Astrocyte (in vitro differentiated cells and primary cell): ENCODE measurements at regions not wholly inside any gene's neighbourhood (a gene's known extent, or its start where the extent isn't known, plus 50 kb on each side); places are given as distances from the start of the nearest gene placed in this dataset.

Experiments used
- EZH2 ChIP-seq: IDR thresholded peaks from 2 replicates; pipeline ENCODE4 v1.6.1; 2012; ENCODE audit warnings: mild to moderate bottlenecking, low read length, inconsistent platforms; ENCODE audit not compliant: insufficient read depth
- TF ChIP-seq, protein P1 (sequence below): IDR thresholded peaks from 2 replicates; pipeline ENCODE4 v1.5.1; 2011; ENCODE audit warnings: low read depth, mild to moderate bottlenecking, inconsistent platforms, low read length, moderate library complexity; ENCODE audit not compliant: insufficient read depth

DNA sequence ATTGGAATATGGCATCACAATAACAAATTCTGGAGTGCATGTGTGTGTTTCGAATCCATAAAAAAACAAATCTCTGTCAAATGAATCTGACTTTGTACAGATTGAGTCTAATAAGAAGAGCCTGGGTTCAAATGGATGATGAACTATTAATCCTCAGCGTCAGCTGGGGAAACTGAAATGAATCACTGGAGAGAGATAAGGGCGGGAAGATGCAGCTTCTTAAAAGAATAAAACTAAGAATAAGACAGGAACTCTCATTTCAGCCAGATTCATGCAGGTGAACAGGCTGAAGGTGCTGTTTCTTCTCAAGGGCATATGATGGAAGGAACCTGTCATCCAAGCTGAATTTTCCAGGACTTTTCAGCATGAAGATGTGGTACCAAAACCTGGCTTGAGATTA, 202.6 kb upstream of the TRIB2 start:
- TF ChIP-seq, protein P1, sequence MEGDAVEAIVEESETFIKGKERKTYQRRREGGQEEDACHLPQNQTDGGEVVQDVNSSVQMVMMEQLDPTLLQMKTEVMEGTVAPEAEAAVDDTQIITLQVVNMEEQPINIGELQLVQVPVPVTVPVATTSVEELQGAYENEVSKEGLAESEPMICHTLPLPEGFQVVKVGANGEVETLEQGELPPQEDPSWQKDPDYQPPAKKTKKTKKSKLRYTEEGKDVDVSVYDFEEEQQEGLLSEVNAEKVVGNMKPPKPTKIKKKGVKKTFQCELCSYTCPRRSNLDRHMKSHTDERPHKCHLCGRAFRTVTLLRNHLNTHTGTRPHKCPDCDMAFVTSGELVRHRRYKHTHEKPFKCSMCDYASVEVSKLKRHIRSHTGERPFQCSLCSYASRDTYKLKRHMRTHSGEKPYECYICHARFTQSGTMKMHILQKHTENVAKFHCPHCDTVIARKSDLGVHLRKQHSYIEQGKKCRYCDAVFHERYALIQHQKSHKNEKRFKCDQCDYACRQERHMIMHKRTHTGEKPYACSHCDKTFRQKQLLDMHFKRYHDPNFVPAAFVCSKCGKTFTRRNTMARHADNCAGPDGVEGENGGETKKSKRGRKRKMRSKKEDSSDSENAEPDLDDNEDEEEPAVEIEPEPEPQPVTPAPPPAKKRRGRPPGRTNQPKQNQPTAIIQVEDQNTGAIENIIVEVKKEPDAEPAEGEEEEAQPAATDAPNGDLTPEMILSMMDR = no peak
- no peak for TF ChIP-seq EZH2
